GM18498 (cell line): ENCODE measurements at regions not wholly inside any gene's neighbourhood (a gene's known extent, or its start where the extent isn't known, plus 50 kb on each side); places are given as distances from the start of the nearest gene placed in this dataset.

Experiments used
- ATAC-seq: cut with Tn5 transposase; IDR thresholded peaks from one replicate; pipeline ENCODE4 v1.9.1; 2021; ENCODE audit warnings: mild to moderate bottlenecking, moderate library complexity; ENCODE audit not compliant: unreplicated experiment

DNA sequence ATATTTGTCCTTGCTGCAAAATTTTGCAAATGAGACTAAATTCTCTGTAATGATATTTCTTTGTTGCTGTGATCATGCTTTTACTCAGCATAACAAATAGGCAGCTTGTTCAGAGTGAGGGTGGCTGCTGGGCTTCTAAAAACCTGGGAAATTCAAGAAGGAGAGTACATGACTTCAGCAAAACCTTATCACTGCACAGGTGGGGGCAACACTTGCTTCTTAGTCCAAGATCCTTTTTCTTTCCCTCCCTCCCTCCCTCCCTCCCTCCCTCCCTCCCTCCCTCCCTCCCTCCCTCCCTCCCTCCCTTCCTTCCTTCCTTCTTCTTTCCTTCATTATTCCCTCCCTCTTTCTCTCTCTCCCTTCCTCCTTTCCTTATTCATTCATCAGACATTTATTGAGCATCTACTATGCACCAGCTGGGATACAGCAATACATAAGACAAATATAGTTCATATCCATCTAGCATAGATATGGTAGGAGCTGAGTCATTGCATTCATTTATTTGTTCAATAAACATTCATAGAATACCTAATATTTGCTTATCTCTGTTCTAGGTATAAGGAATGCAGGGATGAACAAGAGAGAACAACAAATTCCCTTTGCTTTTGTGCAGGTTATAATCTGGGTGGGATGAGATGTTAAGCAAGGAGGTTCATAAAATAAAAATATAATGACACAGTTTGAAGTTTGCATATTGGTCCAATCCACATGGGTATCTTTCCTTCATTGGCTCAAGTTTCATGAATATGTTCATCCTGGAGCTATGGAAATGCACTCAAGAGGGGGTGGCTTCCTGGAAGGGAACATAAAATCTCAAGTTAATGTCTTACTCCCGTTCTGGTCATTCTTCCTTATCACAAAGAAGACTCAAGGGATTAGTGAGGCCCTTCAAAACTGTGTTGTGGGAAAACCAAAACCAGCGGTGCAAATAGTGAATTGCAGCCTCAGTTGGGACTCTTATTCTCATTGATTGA, 210.7 kb downstream of the PDCD6IP start:
- no peak for ATAC-seq

DNA sequence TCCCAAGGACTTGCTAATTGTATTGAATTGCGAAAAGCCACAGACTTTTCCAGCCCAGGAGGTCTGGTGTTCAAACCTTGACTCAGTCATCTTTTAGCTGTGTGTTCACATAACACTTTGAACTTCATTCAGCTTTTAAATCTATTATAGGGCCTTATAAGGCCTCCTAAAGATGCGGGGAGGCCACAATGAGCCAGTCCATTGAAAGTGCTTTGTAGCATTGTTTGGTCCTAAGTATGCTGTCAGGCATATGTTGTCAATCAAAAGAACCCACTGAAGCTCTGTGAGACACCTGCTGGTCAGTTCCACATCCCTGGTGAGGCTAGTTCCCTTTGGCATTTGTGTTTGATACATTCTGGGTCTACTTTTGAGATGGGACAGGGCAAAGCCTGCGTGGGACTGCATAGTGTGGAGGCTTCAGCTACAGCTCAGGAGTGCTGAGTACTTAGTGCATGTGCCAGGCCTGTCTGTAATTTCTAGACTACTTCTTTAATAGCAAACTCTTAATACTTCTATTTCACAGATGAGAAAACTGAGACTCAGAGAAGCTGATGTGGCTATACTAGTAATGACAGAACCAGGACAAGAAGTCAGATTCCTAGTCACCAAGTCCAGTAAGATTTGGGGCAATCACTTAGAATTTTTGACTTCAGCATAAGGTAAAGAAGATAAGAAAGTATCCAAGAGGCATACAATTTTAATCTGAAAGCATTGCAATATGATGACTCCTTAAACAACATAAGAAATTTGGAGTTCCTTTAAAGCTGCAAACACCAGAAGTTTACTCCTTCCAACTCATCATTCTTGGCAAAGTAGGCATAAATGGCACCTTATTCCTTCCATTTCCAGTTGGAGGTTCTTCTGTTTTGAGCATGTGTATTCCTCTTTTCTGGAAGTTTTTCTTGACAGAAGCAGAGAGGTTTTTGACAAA, 213.0 kb downstream of the PDCD6IP start:
- ATAC-seq = peak; percentile 45

DNA sequence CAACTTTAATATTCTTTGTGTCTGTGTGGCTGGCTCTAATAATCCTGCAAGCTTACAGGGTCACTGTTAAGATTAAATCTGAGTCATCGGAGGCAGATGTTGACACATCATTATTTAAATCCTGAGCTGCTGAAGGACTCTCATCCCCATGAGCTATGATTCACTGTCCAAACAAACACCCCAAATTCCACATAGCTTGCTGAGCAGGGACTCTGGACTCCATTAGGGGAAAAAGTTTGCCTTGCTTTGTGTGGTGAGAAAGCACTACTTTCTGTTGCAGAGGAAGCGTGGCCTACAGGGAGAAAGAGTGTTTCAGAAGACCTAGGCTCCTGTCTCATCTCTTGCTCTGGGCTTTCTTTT, 213.7 kb downstream of the PDCD6IP start:
- ATAC-seq = no peak

DNA sequence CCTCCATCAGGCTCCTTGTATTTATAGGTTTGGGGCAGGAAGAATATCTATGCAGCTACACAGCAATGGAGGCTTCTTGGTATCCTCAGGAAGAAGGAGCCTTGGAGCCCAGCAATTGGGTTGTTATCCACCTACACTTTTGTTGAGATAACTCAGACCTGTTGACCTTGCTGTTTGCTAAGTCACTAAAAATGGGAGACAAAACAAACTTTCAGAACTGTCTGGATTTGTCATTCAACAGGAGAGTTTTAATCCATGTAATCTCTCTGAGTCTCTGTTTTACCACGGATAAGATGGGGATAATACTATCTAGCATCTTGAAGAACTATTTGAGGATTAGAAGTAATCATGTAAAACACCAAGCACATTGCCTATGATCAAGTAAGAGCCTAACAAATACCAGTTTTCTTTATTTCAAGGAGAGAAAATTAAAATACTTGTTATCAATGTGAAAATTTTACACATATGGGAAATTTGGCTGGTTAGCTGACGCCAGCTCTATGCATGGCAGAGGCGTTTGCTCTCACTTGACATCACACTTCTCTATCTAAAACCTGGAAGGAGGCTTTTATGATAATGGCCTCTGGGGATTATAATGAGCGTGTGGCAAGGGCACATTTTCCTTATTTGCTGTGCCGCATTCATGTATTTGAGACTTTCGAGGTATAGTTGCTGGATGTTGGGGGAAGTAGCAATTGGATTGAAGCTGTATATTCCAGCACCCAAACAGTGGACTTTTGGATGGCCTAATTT, 215.6 kb downstream of the PDCD6IP start:
- ATAC-seq = no peak

DNA sequence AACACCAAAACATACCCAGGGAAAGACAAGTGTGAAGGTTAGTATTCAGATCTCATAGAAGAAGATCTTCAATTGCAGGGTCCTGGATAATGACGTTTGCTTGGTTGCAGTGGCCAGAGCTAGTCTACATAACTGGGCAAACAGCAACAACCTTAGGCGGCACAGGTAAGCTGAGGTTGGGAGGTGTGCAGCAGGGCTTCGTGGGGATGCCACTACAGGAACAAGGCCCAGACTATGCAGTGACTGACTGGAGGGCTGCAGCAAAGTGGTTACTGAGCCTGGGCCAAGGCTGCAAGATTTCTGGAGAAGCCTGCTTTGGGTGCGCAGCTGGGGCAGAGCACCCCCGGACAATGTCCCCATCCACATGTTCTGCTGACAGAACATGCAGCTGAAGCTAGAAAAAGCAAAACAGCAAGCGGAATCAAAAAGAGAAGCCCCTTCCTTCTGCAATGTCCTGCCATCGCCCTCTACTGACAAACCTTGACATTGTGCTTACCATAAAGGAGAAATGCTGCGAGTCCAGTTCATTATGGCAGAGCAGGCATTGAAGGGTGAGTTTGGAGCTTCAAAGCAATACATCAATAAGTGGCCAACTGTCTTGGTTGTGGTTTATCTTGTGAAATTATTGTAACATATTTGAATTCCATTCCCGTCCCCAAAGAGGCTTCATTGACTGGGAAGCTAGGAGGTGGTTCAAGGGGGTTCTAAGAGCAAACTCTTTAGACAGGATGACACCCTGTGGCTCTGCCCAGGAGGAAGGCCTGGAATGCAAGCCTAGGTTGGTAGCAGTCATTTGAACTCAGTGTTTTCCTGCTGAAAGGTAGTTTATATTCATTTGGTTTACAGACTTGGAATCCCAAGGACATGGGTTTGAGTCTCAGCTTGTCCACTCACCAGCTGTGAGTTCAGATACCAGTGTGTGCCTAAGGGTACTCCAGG, 217.0 kb downstream of the PDCD6IP start:
- no peak for ATAC-seq

DNA sequence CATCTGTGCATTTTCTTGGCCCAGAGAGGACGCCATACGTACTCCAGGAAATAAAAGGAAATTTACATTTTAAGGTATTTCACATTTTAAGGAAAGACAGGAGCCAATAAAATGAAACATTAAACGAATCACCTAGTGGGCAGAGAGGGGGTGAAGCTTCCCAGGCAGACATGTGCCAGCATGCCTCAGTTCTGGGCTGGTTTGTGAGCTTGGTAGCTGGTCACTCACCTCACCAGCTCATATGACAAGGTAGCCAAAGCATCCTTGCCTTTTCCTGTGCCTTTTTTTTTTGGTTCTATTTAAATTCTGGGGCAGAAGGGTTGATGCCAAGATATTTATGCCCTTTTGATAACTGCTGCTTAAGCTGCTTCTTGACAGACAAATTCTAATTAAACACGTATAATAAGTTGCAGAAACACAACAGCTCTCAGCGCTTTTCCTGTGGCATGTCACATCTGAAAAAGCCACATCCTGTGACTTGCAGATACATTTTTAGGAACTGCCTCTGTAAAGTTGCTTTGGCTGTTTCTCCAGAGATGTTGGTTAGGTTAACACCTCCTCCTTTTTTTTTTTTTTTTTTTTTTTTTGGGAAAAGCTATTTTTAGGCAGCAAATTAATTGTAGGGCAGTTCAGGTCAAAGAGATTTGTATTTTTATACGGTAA, 218.6 kb downstream of the PDCD6IP start:
- ATAC-seq = peak; percentile 50

DNA sequence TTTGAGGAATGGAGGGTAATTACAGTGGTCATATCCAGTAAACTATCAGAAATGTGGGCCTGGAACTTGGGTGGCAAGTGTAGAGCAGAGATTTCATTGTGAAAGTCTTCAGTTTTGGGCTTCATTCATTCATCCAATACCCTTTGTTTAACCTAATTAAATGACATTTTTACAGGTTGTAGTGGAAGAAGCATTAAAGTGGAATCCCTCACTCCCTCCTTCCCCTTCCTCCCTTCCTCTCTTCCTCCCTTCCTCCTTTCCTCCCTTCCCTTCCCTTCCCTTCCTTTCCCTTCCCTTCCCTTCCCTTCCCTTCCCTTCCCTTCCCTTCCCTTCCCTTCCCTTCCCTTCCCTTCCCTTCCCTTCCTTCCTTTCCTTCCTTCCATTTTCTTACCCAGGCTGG, 219.3 kb downstream of the PDCD6IP start:
- ATAC-seq = no peak

DNA sequence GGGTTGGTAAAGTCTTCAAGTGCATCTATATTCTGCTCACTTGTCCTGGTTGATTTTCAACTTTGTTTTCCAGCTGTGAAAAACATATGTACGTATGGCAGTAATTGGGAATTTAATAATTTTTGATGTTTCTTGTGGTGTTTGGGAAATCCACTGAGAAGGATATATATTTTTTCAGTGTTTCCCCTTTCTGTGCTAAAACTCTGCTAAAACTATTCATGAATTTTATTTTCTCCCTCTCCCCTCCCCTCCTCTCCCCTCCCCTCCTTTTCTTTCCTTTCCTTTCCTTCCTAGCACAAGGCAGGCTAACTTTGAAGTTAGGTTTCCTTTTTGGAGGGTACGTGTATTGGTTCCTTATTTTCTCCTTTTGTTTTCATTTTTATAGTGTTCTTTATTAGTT, 220.7 kb downstream of the PDCD6IP start:
- no peak for ATAC-seq

DNA sequence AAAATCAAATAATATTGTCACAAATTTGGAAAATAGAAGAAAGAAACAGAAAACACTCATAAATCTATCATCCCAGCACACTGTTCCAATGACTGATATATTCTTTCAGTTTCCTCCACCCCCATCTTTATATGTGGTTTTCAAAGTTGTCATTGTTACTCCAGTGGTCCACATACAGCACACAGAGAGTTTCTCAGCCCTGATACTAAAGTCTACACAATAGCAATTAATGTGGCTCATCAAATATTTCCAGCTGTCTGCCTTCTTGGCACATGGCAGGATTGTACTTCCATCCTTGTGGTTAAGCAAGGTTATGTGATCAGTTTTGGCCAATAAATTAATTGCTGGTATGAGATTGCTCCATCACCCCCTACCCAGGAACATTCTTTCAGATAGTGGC, 221.7 kb downstream of the PDCD6IP start:
- ATAC-seq = no peak

DNA sequence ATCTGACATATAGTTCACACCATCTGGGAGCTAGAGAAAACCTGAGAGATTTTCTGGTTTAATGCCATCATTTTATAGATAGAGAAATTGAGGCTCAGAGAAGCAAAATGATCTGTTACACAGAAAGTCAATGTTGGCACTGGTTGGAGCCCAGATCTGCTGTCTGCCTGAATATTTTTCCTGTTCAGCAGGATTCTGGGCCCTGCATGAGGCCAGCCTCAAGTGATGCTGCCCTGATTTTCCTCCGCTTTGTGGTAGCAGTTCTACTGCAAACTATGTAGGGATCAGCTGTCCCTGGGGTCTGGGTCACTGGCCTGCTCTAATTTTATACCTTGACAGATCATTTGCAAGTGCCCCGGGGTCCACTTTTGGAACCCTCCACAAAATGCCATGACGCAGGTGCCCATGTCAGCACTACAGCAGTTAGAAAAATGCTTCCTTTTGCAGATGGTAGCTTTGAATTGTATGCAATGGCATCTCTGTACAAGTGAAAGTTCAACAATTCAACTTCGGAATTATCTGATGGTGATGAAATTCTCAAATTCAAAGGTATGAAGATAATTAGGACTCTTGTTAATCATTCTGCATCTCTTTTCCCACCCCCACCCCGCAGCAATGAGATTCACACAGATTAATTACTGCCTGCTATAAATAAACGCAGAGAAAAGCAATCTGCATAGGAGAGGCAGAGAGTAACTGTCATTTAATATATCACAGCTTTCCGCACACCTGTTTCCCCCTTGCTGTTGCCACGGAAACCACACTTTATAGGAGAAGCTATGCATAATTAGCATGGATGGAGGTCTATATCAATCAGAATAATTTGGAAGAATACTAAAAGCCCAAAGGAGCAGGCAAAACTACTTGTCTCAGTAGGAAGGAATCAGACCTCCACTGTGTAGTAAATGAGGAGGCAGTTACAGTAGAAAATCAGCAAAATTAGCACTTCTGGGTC, 222.6 kb downstream of the PDCD6IP start:
- ATAC-seq = no peak

DNA sequence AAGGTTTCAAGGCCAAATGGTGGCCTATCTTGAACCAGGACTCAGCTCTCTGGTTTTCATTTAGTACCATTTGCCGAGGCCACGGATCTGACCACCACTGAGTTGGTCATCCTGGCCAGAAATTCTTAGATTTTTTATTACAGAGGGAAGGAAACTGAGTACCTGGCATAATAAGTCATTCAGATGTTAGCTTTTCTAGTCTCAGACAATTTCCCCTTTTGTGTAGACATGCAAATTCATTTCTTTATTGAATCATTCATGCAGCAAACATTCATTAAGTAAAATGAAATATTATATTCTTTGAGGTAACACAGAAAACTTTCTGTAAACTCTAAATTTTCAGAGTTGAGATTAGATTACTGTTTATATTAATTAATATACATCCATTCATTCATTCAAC, 223.7 kb downstream of the PDCD6IP start:
- no peak for ATAC-seq

DNA sequence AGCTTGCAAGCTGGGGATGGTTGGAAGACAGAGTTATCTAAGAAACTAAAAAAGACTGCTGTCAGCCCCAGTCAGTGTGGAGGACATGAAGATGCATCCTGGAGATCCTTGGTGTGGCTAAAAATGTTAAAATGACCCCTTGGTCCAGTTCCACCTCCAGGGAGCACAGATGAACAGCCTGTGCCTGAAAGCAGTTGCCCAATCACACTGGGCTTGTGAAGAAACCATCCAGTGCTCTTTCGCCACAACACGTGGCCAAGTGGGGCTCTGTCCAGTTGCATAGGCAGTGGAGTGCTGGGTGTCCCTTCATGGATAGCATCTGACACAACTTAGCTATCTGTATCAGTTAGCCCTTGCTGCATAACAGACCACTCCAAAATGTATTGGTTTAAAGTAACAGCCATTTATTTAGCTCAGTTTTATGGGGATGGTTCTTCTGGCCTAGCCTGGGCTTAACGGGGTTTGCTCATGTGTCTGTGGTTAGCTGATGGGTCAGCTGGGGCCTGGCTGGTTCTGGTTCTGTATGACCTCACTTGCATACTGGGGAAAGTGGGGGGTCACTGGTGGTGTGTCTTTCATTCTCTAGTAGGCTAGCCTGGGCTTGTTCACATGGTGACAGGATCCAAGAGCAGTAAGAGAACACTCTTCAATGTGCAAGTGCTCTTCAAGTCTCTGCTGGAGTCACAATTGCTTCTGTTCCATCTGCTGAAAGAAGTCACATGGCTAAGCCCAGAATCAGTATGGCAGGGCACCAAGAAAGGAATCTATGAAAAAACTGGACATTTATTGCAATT, 226.2 kb downstream of the PDCD6IP start:
- peak; percentile 37 for ATAC-seq

DNA sequence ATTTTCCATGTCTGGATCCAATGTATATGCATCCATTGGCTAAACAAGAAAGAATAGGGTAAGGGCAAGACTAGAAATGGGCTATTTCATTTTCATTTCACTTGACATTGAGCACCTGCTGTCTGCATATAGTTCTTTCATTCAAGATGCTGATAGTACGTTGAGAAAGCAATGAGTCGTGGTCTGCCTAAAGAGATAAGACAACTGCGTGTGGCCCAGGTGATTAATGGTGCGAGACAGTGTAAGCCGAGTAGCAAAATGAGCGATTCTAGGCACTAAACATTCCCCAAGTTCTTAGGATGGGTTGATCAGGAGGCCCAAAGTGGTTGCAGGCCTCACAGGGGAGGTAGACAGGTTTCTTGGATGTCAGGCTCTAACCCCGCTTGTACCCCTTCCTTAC, 235.4 kb downstream of the PDCD6IP start:
- no peak for ATAC-seq

DNA sequence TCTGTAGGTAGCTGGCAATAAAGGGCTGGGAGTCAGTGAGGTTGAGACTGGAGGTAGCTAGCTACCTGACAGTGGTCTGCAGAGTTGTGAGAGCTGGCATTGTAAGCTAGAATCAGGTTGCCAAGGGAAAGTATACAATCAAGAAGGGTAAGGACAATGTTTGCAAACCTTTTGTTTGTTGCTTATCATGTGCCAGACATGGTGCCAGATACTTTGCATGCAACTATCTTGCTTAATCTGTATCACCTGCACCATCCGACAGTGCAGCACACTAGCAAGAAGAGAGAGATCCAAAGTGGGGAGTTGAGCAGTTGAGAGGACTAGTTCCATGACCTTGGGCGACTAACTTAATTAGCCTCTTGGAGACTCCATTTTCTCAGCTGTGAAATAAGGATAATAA, 236.4 kb downstream of the PDCD6IP start:
- ATAC-seq = no peak

DNA sequence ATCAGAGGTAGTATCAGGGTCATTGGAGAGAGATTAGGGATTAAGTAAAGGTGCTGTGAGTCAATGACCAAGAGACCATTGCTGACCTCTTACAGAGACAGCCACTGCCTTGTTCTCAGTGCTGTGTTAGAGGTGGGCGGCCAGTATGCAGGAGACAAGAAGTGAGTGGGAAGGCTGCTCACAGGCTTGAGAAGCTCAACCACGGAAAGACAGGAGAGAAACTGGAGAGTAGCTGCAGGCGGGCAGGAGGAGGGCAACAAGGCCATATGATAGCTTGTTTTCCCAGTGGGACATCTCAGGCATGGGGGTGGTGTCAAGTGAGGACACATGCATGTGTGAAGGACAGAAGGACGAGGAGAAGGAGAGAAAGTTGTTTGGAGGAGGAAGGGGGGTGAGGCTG, 237.3 kb downstream of the PDCD6IP start:
- ATAC-seq = no peak

DNA sequence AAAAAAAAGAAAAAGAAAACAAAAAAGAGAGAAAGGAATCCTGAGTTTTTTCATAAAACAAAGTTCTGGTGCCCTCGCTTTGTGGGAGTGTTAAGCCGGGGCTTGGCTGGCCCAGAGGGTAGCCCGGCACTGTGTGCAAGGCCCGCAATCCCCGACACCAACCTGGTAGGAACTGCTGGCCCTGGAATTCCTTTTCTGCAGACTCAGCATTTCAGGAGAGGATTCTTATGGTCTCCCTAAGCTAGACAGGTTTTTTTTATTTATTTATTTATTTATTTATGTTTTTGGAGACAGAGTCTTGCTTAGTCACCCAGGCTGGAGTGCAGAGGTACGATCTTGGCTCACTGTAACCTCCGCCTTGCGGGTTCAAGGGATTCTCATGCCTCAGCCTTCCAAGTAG, 238.8 kb downstream of the PDCD6IP start:
- ATAC-seq = no peak

DNA sequence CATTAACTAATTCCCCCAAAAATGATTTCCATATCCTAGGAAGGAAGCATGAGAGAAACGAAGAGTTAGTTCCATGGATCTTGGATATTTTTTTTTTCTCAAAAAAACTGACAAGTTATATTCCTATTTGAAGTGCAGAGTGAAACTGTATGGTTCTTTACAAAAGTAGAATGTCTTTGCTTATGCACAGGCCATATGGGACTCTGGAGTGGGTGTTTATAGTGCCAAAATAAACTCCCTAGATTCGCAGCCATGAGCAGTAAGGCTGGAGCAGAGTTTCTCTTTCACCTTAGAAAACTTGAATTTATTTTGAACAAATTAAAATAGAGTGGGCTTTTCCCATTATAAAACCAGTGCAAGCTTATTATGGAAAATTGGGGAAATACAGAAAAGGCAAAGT, 239.7 kb downstream of the PDCD6IP start:
- ATAC-seq = no peak

DNA sequence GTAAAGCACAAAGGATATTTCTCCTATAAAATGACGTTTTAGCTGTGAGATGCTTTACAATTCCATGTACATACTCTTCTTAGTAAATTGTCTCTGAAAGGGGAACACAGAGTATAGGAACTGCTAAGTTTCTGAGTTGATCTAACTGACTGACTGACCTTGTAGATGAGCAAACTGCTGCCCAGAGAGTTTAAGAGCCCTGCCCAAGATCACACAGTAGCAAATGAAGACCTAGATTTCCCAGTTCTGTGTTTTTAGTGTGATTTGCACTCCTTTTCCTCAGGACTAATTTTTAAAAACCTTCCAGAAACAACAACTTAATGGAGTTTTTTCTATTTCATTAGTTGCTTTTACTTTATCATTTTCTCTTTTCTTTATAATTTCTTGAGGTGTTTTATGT, 247.7 kb downstream of the PDCD6IP start:
- no peak for ATAC-seq
